Loucy (cell line): ENCODE measurements at regions not wholly inside any gene's neighbourhood (a gene's known extent, or its start where the extent isn't known, plus 50 kb on each side); places are given as distances from the start of the nearest gene placed in this dataset.

Experiments used
- H2AFZ ChIP-seq: fragments of 200-600 bp; sonication (generic); 2 replicates; pipeline ENCODE4 v1.6.0; 2016; ENCODE audit warnings: antibody characterized with exemption, mild to moderate bottlenecking, low read length, moderate library complexity
- H3F3A ChIP-seq: fragments of 200-600 bp; 2 replicates; pipeline ENCODE4 v1.6.0; 2016; ENCODE audit warnings: antibody characterized with exemption, low read depth, mild to moderate bottlenecking
- H3K27me3 ChIP-seq: fragments of 200-600 bp; sonication (generic); 2 replicates; pipeline ENCODE4 v1.6.1; 2014; ENCODE audit warnings: low read length, mild to moderate bottlenecking; ENCODE audit not compliant: insufficient read depth, poor library complexity, severe bottlenecking
- H3K36me3 ChIP-seq: fragments of 200-600 bp; sonication (generic); 2 replicates; pipeline ENCODE4 v1.6.1; 2016; ENCODE audit warnings: low read length; ENCODE audit not compliant: insufficient read depth
- H3K4me1 ChIP-seq: fragments of 200-600 bp; sonication (generic); 2 replicates; pipeline ENCODE4 v1.5.1; 2014; ENCODE audit warnings: low read length, mild to moderate bottlenecking; ENCODE audit not compliant: insufficient read depth, poor library complexity, severe bottlenecking
- H3K4me2 ChIP-seq: fragments of 200-600 bp; sonication (generic); 2 replicates; pipeline ENCODE4 v1.6.0; 2014; ENCODE audit warnings: antibody characterized with exemption, low read length, low read depth, mild to moderate bottlenecking; ENCODE audit not compliant: poor library complexity, severe bottlenecking
- H3K4me3 ChIP-seq: fragments of 200-600 bp; sonication (generic); 2 replicates; pipeline ENCODE4 v1.5.1; 2014; ENCODE audit warnings: low read length, mild to moderate bottlenecking, mixed read lengths; ENCODE audit not compliant: poor library complexity, severe bottlenecking
- H3K79me2 ChIP-seq: fragments of 200-600 bp; sonication (generic); 2 replicates; pipeline ENCODE4 v1.6.1; 2014; ENCODE audit warnings: low read length; ENCODE audit not compliant: insufficient read depth
- H3K9ac ChIP-seq: fragments of 200-600 bp; sonication (generic); 2 replicates; pipeline ENCODE4 v1.6.0; 2014; ENCODE audit warnings: mild to moderate bottlenecking, low read depth, low read length, moderate library complexity; ENCODE audit not compliant: poor library complexity, severe bottlenecking
- H3K9me2 ChIP-seq: fragments of 200-600 bp; sonication (generic); replicated peaks from 2 replicates; pipeline ENCODE4 v1.6.1; 2016; ENCODE audit warnings: low read depth, low read length, mixed read lengths
- H3K9me3 ChIP-seq: fragments of 200-600 bp; sonication (generic); 2 replicates; pipeline ENCODE4 v1.6.1; 2014; ENCODE audit warnings: mild to moderate bottlenecking, antibody characterized with exemption, low read length, low read depth; ENCODE audit not compliant: insufficient read depth
- H4K20me1 ChIP-seq: fragments of 200-600 bp; sonication (generic); 2 replicates; pipeline ENCODE4 v1.6.0; 2014; ENCODE audit warnings: antibody characterized with exemption, low read length, mild to moderate bottlenecking; ENCODE audit not compliant: insufficient read depth, poor library complexity, severe bottlenecking
- CTCF ChIP-seq: fragments of 200-600 bp; sonication (generic); conservative IDR thresholded peaks from 2 replicates; pipeline ENCODE4 v1.5.1; 2014; ENCODE audit warnings: mild to moderate bottlenecking, antibody characterized with exemption, low read length
- EZH2phosphoT487 ChIP-seq: fragments of 200-600 bp; IDR thresholded peaks from 2 replicates; pipeline ENCODE4 v1.6.1; 2018; ENCODE audit warnings: antibody characterized with exemption, mild to moderate bottlenecking, moderate library complexity, borderline replicate concordance

GRCh38 chr1:175861626-175862367 lies 118.4 kb upstream of the TNR start:
- Histone ChIP-seq H3K9me3 (no peaks in the 10 kb centered on the region), H3K9me2 (no peaks in the 10 kb centered on the region), H3K79me2 (no peaks in the 10 kb centered on the region), H2AFZ (no peak overlapping the region), H4K20me1 (no peaks in the 10 kb centered on the region), H3F3A (no peaks in the 10 kb centered on the region), H3K4me1 (no peaks in the 10 kb centered on the region), H3K4me2 (no peak overlapping the region), H3K36me3 (no peaks in the 10 kb centered on the region), H3K9ac (no peak overlapping the region), H3K27me3 (no peaks in the 10 kb centered on the region), H3K4me3 (no peak overlapping the region)
- TF ChIP-seq EZH2phosphoT487, result no peak
- no peak for TF ChIP-seq CTCF

DNA sequence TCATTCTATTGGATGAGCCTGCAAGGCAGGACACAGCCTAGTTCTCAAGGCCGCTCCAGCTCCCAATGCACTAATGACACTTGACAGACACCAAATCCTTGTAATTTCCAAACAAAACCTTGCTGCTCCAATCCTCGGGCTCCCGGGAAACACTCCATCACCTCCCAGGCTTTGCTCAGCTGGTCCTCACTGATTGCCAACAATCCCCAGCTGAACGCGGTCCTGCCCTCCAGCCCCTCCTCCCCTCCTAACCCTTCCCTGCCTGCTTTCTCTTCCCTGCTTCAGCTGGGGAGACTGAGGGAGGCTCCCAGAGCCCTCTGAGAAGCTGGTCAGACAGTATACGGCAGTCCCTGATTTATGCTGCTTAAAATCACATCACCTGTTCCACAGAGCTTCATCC lies 114.4 kb upstream of the TNR start:
- no peaks in the 10 kb centered on the region for H3F3A ChIP-seq
- no peaks in the 10 kb centered on the region for H3K9me3 ChIP-seq
- H3K9ac ChIP-seq, result no peak overlapping the region
- no peaks in the 10 kb centered on the region for H3K27me3 ChIP-seq
- H3K9me2 ChIP-seq, result no peaks in the 10 kb centered on the region
- H3K4me1 ChIP-seq, result no peaks in the 10 kb centered on the region
- no peak overlapping the region for H3K4me3 ChIP-seq
- no peaks in the 10 kb centered on the region for H3K36me3 ChIP-seq
- H3K4me2 ChIP-seq, result no peak overlapping the region
- H3K79me2 ChIP-seq, result no peaks in the 10 kb centered on the region
- no peak for TF ChIP-seq EZH2phosphoT487
- no peak for TF ChIP-seq CTCF
- no peak overlapping the region for H2AFZ ChIP-seq
- H4K20me1 ChIP-seq, result no peaks in the 10 kb centered on the region

- Histone ChIP-seq H3K27me3 (no peaks in the 10 kb centered on the region), H3F3A (no peaks in the 10 kb centered on the region), H3K9ac (no peak overlapping the region), H3K4me3 (no peak overlapping the region), H4K20me1 (no peaks in the 10 kb centered on the region), H2AFZ (no peak overlapping the region), H3K4me2 (no peak overlapping the region), H3K79me2 (no peaks in the 10 kb centered on the region), H3K36me3 (no peaks in the 10 kb centered on the region), H3K4me1 (no peaks in the 10 kb centered on the region), H3K9me3 (no peaks in the 10 kb centered on the region), H3K9me2 (no peaks in the 10 kb centered on the region)
- no peak for TF ChIP-seq CTCF
- no peak for TF ChIP-seq EZH2phosphoT487
Measured at GRCh38 chr1:175853681-175854080, 110.3 kb upstream of the TNR start.
